Suppressor macrophage treated with lipopolysaccharide for 1 hour (primary cell): ENCODE measurements at regions not wholly inside any gene's neighbourhood (a gene's known extent, or its start where the extent isn't known, plus 50 kb on each side); places are given as distances from the start of the nearest gene placed in this dataset.
A peak's percentile ranks its signal among the peaks of the same experiment; 100 is the strongest.

Experiments used
- DNase-seq, 3 donors: peaks; one replicate each; pipeline ENCODE4 v3.0.0-alpha.2; 2020 to 2022

- no peak for DNase-seq
Measured at GRCh38 chr2:150889141-150889540, 372.5 kb downstream of the RBM43 start.

DNA sequence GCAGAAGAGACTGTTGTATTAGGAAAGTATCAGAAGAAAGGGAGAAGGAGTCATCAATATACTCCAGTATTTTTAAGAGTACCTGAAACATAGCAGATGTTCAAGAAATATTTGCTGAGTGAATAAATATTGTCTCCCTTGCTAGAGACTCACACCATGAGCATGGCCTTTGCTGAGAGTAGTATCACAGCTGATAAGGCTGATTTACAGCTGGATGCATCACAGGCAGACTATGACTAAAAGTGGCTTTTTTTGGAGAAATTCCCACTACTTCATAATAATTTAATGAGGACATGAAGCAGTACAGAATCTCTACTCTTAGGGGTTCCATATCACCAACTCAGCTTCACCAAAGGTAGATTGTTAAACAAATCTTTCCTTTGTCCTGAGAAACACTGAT is 373.3 kb downstream of the RBM43 start:
- no peak for DNase-seq

DNA sequence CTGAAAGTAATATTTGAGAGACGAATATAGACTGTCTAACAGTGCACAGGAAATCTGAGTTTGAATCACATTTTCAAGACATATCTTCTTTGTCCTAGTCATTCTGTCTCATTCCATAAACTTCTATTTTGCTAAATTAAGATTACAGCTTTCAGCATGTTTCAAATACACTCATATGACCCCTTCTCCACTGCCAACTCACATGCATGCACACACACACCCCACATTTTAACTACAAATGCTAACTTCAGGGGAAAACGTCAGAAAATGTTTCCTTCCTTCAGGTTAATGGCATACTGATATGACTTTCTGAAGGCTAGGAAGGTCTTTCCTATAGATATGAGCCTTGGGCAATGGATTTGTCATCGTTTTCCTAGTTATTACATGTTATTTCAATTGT is 373.7 kb downstream of the RBM43 start:
- no peak for DNase-seq

DNA sequence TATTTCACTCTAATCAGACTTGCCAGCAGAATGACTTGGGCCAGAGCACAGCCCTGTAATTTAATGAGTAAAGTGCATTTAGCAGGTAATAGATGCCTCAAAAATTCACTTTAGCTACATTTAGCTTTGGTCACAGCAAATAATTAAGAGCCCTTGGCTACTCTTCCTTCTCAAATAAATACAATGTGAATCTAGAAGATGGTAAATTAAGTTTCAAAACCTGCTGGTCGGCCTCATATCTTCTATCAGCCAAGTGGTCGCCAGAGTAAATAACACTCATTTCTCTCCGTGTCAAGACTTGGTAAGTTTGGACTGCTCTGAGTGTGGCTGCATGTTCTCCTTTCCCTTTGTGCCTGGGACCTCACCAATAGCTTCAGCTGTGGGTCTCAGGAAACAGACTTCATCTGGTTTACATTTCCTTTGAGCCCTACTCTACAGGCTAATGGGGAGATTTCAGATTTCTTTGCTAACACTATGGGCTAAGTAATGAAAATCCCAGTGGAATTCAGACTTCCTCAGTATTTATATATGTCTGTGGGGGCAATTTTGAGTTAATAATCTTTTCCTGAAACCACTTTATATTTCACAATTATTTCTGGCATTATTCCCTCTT is 375.8 kb downstream of the RBM43 start:
- no peak for DNase-seq

GRCh38 chr2:150885236-150885635 is 376.4 kb downstream of the RBM43 start:
- DNase-seq = no peak

DNA sequence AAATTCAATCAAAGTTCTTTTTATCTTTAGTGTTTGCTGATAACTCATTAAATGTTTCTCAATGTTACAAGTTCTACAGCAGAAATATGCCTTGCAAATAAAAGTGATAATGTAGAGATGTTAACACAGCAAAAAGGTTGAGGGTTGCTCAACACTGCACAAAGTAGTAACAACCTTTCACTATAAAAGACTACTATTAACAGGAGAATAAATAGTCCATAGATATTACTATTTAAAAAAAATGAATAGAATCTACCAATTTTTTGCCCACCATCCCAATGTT is 378.1 kb downstream of the RBM43 start:
- no peak for DNase-seq

DNA sequence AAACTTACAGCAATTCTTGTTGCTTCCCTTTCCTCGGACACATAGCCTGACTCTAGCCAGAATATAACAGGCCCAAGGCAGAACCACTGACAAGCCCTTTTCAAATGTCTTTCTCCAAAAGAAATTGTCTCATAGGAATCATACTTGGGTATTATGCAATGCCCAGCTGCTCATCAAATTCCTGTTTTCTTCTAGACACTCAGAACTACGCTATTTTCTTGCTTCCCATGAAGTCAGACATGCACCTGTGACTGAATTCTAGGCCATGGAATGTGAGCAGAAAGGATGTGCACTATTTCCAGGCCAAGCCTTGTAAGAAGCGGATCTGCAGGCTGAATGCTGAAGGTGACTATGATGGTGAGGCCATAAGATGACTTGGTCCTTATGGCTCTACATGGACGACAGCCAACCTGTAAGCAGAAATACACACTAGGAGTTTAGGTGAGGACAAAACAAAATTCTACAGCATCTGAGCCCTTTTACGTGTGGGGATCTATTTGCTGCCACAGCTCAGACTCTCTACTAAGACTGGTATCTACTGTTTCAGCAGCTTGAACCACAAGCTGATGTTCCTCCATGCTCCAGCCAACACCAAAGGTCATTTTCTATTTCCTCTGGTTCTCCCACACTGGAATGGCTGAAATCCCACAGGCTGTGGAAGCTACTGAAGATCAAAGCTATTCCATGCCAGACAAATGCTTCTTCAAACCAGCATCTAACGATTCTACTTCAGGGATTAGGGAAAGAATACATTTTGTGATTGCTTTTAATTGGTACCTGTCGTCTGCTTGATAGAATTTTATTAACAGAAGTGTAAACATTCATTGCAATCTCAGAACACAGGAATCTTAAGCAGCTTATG is 378.7 kb downstream of the RBM43 start:
- no peak for DNase-seq

- no peak for DNase-seq
Measured at GRCh38 chr2:150880986-150881385, 380.7 kb downstream of the RBM43 start.

DNA sequence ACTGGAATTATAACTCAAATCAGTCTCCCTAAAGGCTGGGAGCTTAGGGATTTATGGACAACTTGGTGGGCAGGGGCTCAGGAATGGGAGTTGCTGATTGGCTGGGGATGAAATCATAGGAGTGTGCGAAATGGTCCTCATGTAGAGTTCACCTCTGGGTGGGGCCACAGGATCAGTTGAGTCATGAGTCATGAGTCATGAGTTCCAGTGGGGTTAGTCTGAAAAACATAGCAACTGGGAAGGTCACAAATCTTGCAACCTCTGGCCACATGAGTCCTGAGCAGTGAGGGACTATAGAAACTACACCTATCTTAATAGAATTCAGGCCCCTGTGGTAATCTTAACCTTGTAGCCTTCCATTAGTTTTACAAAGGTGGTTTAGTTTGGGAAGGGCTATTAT is 383.3 kb downstream of the RBM43 start:
- peak in 2 of 3 donors; percentile 18 to 19 for DNase-seq

- no peak for DNase-seq
Measured at GRCh38 chr2:150876251-150876950, 385.3 kb downstream of the RBM43 start.

DNA sequence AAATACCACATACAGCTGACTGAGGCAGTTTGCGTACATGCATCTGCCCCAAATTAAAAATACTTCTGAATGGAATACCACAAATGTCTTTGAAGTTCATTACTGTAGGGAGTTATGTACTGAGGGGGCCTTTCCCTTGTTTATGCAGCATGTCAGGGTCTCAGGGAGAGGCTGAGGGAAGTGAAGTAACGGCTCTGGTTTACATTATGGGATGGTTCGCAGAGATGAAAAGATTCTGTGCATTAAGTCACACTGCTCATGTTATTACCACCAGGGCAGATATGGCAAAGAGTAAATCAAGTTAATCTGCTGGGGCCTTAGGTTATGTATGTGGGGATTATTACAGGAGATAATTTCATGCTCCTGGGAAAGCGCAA is 385.9 kb upstream of the RND3 start:
- no peak for DNase-seq

DNA sequence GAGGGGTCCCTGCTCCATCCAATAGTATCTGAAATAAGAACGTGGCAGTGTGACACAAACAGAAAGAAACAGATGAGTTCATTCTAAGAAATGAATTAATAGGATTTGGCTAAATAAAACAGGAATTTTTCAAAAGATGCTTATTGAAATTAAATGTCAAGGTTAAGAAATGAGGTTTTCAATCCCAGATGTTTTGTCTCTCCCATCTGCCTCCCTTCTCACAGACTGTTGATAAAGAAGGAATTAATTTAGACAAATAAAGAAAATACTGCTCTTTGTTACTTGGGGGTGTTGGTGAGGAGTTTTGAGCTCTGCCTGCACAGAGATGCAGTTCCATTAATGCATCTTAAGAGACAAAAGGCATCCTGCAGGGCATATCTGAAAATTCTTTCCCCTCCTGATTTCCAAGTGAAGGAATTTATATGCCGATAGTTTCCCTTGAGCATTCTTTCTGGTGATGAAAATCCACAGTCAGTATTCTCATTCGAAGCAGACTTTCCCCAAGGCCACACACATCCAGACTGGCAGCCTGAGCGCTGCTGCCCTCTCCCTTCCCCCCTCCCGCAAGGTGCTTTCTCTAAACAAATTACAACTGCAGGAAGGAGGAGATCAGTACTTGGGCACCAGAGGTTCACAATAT is 385.4 kb upstream of the RND3 start:
- DNase-seq = no peak

- DNase-seq = no peak
Measured at GRCh38 chr2:150866431-150866830, 379.0 kb upstream of the RND3 start.

- DNase-seq = no peak
Measured at GRCh38 chr2:150863691-150864090, 376.2 kb upstream of the RND3 start.

GRCh38 chr2:150860301-150860700 is 372.8 kb upstream of the RND3 start:
- no peak for DNase-seq

- no peak for DNase-seq
Measured at GRCh38 chr2:150859877-150860276, 372.4 kb upstream of the RND3 start.

DNA sequence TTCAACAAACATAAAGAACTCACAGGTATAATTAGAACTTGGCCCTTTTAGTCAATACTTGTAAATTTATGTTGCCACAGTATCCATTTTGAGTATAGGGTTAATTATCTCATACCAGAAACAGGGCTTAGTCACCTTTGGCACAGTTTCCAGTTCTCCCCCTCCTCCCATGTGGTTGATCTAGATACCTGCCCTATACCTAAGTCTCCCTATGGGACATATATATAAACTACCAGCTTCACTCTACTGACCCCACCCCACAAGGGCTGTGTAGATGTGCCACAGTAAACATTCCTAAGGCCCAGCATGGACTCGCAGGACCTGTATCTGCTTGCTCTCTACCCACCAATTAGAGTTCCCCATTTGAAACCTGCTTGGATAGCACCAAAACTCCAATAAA is 371.7 kb upstream of the RND3 start:
- no peak for DNase-seq

GRCh38 chr2:150858382-150858781 is 370.9 kb upstream of the RND3 start:
- no peak for DNase-seq

DNA sequence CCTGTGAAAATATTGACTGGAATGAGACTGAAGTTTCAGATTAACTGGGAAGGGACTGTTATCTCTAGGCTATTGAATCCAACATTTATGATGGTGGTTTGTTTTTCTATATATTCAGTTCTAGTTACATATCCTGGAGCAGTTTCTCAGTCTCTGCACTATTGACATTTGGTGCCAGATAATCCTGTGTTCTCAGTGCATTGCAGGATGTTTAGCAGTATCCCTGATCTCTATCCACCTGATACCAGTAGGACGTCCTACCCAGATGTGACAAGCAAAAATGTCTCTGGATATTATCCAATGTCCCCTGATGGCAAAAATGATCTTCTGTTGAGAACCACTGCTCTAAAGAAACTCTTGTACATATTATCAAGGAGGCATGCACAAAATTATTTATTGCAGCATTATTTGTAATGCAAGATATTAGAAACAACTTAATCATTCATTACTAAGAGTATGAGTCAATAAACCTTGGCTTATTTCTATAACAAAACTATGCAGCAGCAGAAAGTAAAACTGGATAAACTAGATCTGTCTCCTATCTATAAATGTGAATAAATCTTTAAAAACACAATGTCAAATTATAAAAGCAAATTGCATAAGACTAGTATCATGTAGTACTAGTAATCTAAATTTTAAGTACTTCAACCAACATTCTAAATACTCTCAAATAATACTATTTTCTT is 369.3 kb upstream of the RND3 start:
- no peak for DNase-seq

- DNase-seq = no peak
Measured at GRCh38 chr2:150853263-150853662, 365.8 kb upstream of the RND3 start.

- DNase-seq = no peak
Measured at GRCh38 chr2:150850641-150851040, 363.2 kb upstream of the RND3 start.

DNA sequence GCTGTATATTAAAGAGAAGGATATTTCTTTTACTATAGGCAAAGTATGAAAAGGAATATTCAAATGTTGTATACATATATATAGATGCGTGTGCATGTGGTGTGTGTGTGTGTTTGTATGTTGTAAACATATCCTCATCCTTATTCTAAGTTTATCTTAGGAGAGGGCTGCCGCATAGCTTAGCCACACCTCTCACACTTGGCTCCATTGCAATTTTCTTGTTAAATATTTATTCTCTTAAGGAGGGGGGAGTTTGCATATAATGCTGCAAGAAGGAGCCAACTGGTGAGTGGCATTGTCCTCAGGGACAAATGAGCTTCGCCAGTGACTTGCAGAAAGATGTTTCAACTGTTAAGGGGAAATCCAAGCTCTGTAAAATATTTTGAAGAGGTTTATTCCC is 360.1 kb upstream of the RND3 start:
- no peak for DNase-seq

- no peak for DNase-seq
Measured at GRCh38 chr2:150846691-150847090, 359.2 kb upstream of the RND3 start.
